Prostate gland (tissue), 2 donors: ENCODE measurements at regions not wholly inside any gene's neighbourhood (a gene's known extent, or its start where the extent isn't known, plus 50 kb on each side); places are given as distances from the start of the nearest gene placed in this dataset.

Experiments
- DNase-seq: peaks from one replicate; pipeline ENCODE4 v3.0.0-alpha.2; 2019; ENCODE audit warnings: low spot score
- H3K27ac ChIP-seq, 2 donors: fragments of 200-600 bp; sonication (generic); 2 replicates each; pipeline ENCODE4 v1.5.1; 2017 to 2019
- H3K27me3 ChIP-seq: fragments of 200-600 bp; sonication (generic); replicated peaks from 2 replicates; pipeline ENCODE4 v1.5.1; 2019; ENCODE audit not compliant: insufficient read depth
- H3K36me3 ChIP-seq, 2 donors: fragments of 200-600 bp; sonication (generic); 1 replicate in 1 of 2; 2 replicates in 1 of 2; pipeline versions ENCODE4 v1.5.1 to v1.8.1; 2017 to 2019
- H3K4me1 ChIP-seq: fragments of 200-600 bp; sonication (generic); replicated peaks from 2 replicates; pipeline ENCODE4 v1.5.1; 2019
- H3K4me3 ChIP-seq, 2 donors: fragments of 200-600 bp; sonication (generic); 2 replicates each; pipeline ENCODE4 v1.5.1; 2017 to 2019
- H3K9me3 ChIP-seq: fragments of 200-600 bp; sonication (generic); 2 replicates; pipeline ENCODE4 v1.5.1; 2017
- POLR2A ChIP-seq: fragments of 450-650 bp; IDR thresholded peaks from one replicate; pipeline ENCODE4 v1.6.1; 2016; ENCODE audit warnings: antibody characterized with exemption, mild to moderate bottlenecking
- POLR2AphosphoS5 ChIP-seq: sonication (generic); formaldehyde crosslinking; IDR thresholded peaks from one replicate; pipeline ENCODE4 v1.6.1; 2017; ENCODE audit warnings: antibody characterized with exemption
- WGBS: methylation state at CpG from one replicate; pipeline ENCODE4 v1.1.5; 2018; 5-methylcytosine and 5-hydroxymethylcytosine counted together
- intact Hi-C: fragments of 100-400 bp; cut with DNase I; formaldehyde crosslinking; loops from one replicate; pipeline ENCODE4 v1.14.2; 2022
- TF ChIP-seq, protein P1 (sequence below), 4 experiments: fragments of 200-600 bp in 2 of 4; fragments of 450-650 bp in 2 of 4; sonication (generic) in 2 of 4; IDR thresholded peaks; 1 replicate in 3 of 4; 2 replicates in 1 of 4; pipeline ENCODE4 v1.5.1; 2016 to 2019; ENCODE audit warnings: antibody characterized with exemption in 4 of 4, mild to moderate bottlenecking in 2 of 4, moderate library complexity in 2 of 4

DNA sequence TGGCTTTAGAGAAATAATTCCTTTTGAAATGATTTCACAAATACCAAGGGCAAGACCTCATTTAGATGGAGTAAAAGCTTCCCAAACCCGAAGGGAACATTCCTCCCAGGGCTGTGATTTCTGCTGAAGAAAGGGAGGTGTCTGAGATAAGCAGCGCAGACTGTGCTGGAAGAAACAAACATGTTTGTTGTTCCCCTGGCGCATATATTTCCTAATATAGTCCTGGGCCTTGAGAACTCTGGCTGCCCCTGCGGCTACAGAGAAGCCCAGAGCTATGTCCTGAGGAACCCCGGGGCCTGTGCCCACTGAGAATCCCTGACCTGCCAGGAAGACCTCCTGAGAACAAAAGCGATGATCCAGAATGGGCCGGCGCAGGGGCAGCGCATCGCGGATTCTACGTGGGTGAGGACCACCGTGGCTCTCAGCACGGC lies 372.6 kb upstream of the NT5C1B start:
- no peak overlapping the region for H3K27ac ChIP-seq
- intact Hi-C loops = no loop called here
- 93% methylated on average over 14 of the region's 14 CpGs for WGBS
- TF ChIP-seq POLR2A = no peak
- no peak for TF ChIP-seq POLR2AphosphoS5
- TF ChIP-seq, protein P1, sequence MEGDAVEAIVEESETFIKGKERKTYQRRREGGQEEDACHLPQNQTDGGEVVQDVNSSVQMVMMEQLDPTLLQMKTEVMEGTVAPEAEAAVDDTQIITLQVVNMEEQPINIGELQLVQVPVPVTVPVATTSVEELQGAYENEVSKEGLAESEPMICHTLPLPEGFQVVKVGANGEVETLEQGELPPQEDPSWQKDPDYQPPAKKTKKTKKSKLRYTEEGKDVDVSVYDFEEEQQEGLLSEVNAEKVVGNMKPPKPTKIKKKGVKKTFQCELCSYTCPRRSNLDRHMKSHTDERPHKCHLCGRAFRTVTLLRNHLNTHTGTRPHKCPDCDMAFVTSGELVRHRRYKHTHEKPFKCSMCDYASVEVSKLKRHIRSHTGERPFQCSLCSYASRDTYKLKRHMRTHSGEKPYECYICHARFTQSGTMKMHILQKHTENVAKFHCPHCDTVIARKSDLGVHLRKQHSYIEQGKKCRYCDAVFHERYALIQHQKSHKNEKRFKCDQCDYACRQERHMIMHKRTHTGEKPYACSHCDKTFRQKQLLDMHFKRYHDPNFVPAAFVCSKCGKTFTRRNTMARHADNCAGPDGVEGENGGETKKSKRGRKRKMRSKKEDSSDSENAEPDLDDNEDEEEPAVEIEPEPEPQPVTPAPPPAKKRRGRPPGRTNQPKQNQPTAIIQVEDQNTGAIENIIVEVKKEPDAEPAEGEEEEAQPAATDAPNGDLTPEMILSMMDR (IDR thresholded peaks at IDR 0.05) = no peak
- no peak overlapping the region for H3K4me3 ChIP-seq
- no peaks in the 10 kb centered on the region for H3K27me3 ChIP-seq
- no peak for DNase-seq
- no peaks in the 10 kb centered on the region for H3K36me3 ChIP-seq
- no peaks in the 10 kb centered on the region for H3K9me3 ChIP-seq
- no peaks in the 10 kb centered on the region for H3K4me1 ChIP-seq

DNA sequence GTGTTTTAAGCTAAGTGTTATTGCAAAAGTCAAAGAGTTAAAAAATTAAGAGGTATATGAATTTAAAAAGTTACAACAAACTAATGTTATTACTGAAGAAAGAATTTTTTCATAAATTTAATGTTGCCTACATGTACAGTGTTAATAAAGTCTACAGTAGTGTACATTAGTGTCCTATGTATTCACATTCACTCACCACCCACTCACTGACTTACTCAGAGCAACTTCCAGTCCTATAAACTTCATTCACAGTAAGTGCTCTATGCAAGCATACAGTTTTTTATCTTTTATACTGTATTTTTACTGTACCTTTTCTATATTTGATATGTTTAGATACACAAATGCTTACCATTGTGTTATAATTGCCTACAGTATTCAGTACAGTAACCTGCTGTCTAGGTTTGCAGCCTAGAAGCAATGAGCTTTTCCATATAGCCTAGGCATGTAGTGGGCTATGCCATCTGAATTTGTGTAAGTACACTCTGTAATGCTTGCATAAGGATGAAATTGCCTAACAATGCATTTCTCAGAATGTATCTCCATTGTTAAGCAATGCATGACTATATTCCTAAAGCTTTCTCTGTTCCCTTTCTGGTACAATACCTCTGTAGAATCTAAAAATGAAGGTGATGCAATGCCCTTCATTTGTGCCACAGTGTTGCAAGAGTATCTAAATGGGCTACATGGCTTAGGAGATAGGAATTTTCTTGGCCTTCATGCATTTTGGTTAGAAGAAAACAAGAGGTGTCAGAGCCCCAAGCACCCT lies 370.8 kb upstream of the NT5C1B start:
- intact Hi-C loops = no loop called here
- no peak overlapping the region for H3K4me3 ChIP-seq
- no peaks in the 10 kb centered on the region for H3K36me3 ChIP-seq
- H3K9me3 ChIP-seq = no peaks in the 10 kb centered on the region
- no peaks in the 10 kb centered on the region for H3K4me1 ChIP-seq
- no peaks in the 10 kb centered on the region for H3K27me3 ChIP-seq
- DNase-seq = no peak
- TF ChIP-seq POLR2AphosphoS5 (no peak), POLR2A (no peak)
- TF ChIP-seq, protein P1 (IDR thresholded peaks at IDR 0.05) = no peak
- H3K27ac ChIP-seq = no peak overlapping the region

DNA sequence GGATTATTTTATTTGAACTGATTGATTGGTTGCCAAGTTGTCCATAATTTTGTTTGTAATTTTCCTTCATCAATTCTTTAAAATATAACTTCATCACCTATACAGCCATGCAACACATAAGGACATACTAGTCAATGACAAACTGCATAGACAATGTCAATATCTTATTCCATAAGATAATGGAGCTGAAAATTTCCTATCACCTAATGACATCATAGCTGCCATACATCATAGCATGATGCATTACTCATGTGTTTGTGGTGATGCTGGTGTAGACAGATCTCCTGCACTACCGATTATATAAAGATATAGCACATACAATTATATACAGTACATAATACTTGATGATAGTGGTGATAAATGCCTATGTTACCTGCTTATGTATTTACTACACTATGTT lies 369.8 kb upstream of the NT5C1B start:
- Histone ChIP-seq H3K4me3 (no peak overlapping the region), H3K4me1 (no peaks in the 10 kb centered on the region), H3K9me3 (no peaks in the 10 kb centered on the region), H3K36me3 (no peaks in the 10 kb centered on the region), H3K27me3 (no peaks in the 10 kb centered on the region), H3K27ac (no peak overlapping the region)
- DNase-seq = no peak
- intact Hi-C loops = no loop called here
- TF ChIP-seq POLR2AphosphoS5 = no peak
- TF ChIP-seq, protein P1 (IDR thresholded peaks at IDR 0.05) = no peak
- TF ChIP-seq POLR2A = no peak
- WGBS = 100% methylated on average over 1 of the region's 1 CpG

DNA sequence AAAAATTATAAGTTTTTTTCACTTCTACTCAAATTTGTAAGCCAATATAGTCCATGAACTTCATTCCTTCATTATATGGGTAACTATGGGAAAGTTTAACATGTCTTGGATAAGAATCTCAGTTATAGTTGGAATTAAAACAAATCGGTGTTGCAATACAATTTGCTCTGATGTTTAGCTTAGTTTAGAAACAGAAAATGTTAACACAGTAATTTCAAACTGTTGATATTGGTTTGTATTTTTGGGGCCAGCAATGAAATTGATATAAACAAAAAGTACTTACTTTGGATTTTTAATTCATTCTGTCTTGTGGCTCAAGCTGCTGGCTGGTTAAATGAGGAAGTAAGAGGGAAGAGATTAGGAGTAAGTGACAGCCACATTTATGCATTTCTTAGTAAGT lies 368.5 kb upstream of the NT5C1B start:
- Histone ChIP-seq H3K27me3 (no peaks in the 10 kb centered on the region), H3K4me3 (no peak overlapping the region), H3K9me3 (no peaks in the 10 kb centered on the region), H3K4me1 (no peaks in the 10 kb centered on the region), H3K27ac (no peak overlapping the region), H3K36me3 (no peaks in the 10 kb centered on the region)
- intact Hi-C loops = no loop called here
- TF ChIP-seq, protein P1 (IDR thresholded peaks at IDR 0.05) = no peak
- TF ChIP-seq POLR2A (no peak), POLR2AphosphoS5 (no peak)
- DNase-seq = no peak
- 51% methylated on average over 1 of the region's 1 CpG for WGBS

DNA sequence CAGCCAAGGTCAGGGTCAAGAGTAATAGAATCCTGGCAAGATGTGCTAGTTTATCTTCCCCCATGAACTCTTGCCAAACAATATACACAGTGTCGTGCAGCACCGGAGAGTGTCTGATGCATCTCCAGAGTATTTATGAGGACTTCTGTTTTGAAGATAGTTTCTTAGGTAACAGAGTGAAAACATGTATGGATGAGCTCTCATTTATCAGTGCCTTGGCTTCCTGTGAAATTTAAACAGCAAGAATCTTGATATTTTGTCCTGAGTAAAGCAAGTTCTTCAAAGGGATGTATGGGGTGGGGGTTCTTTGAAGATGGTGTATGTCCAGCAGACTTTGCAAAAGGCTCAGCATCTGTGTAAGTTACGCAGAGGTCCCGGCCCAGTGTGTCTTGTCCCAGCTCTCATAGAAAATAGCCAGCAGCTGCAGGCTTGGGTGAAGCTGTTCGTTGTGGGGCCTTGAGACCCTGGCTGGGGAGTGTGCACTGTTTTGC lies 361.0 kb upstream of the NT5C1B start:
- H3K27ac ChIP-seq = no peak overlapping the region
- H3K4me1 ChIP-seq = no peaks in the 10 kb centered on the region
- H3K4me3 ChIP-seq = no peak overlapping the region
- no peaks in the 10 kb centered on the region for H3K9me3 ChIP-seq
- 44% methylated on average over 5 of the region's 5 CpGs for WGBS
- no peaks in the 10 kb centered on the region for H3K27me3 ChIP-seq
- no peak for DNase-seq
- H3K36me3 ChIP-seq = no peaks in the 10 kb centered on the region
- intact Hi-C loops = no loop called here
- TF ChIP-seq, protein P1 (IDR thresholded peaks at IDR 0.05) = no peak
- TF ChIP-seq POLR2AphosphoS5 (no peak), POLR2A (no peak)
